Fibroblast of skin of abdomen (primary cell): ENCODE measurements at regions not wholly inside any gene's neighbourhood (a gene's known extent, or its start where the extent isn't known, plus 50 kb on each side); places are given as distances from the start of the nearest gene placed in this dataset.

Experiments used
- DNase-seq: peaks from one replicate; pipeline ENCODE4 v3.0.0-alpha.2; 2013

DNA sequence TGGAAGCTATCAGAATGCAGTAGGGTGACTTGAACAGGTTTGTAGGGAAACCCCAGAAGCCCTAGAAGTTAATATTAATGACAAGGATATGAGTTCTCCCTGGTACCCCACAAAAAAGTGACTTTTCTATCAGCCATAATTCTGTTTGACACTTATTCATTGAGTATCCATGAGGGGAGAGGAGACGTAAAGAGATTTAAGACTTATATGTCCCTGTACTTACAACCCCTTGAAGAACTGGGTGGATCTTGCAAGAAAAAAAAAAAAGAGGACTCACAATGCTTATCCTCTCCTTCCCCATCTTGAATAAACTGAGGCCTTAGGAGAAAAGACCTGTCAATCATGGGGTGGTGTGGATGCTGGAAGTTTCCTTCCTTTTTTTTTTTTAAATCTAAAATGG, 203.5 kb downstream of the CBLN1 start:
- DNase-seq: no peak

DNA sequence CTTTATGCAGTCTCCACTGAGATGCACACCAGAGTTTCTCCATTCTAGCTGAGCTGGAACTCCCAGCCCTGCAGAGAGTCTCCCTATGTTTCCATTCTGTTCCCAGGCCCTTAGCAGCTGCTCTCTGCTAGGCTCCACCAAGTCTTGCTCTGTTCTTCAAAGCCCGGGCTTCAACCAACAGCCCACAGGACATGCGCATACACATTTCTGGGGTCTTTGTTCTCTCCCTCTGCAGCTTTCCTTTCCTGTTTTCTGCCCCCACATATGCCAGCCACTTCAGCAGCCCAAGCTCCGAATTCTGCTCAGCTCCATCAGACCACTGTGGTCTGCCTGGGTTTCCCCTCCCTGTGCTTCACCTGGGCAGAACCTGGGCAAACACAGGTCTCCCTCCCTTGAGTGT, 205.9 kb downstream of the CBLN1 start:
- DNase-seq: no peak

DNA sequence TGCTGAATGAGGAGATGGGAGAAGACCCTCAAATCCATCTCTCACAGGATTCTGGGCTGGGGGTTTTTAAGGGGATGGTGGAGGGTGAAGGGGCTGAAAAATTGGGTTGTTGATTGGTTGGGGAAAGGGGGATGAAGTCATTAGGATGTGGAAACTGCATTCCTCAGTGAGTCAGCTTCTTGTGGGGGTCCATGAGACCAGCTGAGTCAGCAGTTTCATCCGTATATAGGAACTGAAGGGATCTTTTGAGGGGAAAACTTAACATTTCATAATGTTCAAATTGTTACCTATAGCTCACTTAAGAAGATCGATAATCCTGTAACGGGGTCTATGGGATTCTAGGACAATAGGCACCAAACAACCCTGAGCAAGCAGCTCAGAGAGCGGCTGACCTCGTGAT, 213.4 kb downstream of the CBLN1 start:
- DNase-seq: no peak

DNA sequence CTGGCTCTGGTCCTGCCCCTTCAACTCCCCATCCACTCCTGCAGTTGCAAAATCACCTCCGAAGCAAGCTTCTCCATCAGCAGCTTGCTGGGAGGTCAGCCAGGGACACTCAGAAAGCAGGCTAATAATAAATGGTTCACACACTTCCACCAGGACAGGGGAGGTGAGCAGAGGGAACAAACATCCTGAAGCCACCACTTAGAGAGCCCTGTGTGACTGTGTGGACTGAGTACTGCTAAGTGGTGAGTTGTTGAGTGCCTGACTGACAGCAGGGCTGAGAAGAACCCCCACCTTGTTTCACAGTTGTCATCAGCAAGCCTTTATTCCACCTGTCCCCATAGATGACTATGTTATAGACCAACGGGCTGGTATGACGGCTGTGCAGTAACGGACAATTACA, 213.9 kb downstream of the CBLN1 start:
- DNase-seq: no peak

DNA sequence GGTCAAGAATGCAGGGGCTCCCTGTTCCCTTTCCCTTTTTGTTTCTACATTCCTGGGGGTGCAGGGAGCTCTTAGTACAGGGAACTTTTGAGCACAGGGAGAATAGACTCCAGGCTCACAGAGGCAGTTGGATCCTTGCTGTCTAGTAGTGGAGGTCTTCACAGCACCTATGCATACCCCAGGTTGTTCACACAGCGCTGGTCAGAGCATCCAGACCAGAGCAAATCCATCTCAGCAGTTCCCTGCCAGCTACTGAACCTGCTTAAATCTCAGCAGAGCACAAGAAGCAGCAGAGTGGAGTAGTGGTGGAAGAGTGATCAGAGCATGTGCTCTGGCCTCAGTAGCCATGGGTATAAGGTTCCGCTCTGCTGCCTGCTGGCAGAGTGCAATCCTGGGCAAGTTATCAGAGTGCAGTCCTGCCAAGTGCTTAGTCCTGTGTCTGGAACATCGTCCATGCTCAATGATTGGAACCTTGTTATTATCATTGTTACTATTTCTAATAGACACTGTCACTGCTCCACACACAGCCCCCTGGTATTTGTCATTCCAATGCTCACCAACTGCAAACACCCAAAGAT, 220.4 kb downstream of the CBLN1 start:
- DNase-seq: no peak

DNA sequence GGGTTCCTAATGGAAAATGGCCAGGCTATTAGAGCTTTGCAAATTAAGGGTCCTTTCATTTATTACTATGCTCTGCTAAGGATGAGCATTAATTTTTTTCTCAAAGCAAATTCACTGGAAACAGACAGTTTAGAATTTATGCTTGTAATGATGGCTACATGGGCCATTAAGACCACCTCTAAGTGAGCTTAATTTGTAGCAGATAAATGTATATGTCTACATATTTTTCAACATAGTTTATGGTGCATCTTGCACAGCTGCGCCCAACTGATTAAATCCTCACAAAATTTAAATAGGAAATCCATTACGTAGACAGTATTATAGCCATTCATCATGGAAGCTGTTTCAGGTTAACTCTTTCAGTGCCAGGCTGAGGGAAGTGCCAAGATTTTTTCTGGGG, 220.9 kb downstream of the CBLN1 start:
- no peak for DNase-seq

DNA sequence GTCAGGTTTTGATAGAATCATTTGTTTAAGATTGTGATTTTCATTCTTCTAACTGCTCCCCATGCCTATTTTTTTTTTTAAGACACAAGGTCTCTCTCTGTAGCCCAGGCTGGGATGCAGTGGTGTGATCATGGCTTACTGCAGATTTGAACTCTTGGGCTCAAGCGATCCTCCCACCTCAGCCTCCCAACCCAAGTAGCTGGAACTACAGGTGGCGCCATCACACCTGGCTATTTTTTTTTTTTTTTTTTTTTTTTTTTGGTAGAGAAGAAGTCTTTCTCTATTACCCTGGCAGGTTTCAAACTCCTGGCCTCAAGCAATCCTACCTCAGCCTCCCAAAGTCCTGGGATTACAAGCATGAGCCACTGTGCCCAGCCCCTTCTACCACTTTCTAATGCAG, 223.3 kb downstream of the CBLN1 start:
- no peak for DNase-seq

DNA sequence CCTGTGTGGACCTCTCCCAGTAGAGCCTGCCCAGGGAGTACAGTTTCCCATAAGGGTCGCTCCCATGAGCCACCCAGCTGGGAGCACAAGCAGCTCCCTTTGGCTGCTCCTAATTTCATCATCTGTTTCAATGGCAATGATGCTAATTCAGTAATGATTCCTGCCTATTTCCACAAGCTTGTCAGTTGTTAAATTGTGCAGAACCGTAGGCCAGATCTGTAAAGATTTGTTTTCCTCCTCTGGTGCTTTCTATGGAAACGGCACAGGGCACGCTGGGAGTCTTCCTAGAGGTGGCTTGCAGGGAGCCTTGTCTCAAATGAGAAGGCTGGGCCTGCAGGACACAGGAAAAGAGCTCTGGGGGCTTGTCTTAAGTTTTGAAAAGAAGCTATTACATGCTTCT, 223.7 kb downstream of the CBLN1 start:
- no peak for DNase-seq

DNA sequence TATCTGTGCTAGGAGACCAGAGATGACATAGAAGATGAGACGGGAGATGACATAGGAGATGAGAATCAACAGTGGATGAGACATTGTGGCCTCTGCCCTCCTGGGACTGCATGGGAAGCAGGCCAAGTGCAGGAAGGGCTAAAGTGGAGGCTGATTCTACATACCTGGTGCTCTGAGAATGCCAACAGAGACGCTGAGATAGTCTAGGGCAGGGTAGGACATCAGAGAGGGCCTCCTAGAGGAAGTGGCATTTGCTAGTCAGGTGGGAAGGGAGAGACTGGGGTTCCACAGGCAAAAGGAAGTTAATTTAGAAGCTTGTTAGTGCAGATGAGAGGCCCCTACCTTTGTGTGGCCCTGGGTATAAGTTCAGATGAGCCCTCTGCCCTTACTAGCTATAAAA, 224.2 kb downstream of the CBLN1 start:
- DNase-seq: no peak

DNA sequence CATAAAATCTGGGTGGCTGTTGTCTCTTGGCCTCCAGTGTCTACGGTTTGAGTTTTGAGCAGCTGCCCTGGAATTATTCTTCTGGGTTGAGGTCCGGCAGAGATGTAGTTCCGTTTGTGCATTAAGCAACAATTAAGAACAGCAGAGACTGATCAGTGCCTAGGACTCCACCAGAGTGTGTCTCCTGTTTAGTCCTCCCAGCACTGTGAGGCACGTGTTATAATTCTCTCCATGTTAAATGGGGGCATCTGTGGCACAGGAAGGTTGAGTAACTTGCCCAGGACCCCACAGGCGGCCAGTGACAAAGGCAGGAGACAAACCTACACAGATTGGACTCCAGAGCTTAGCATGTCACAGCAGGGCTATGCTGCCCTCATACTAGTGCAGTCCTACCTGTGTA, 225.1 kb downstream of the CBLN1 start:
- DNase-seq: no peak

DNA sequence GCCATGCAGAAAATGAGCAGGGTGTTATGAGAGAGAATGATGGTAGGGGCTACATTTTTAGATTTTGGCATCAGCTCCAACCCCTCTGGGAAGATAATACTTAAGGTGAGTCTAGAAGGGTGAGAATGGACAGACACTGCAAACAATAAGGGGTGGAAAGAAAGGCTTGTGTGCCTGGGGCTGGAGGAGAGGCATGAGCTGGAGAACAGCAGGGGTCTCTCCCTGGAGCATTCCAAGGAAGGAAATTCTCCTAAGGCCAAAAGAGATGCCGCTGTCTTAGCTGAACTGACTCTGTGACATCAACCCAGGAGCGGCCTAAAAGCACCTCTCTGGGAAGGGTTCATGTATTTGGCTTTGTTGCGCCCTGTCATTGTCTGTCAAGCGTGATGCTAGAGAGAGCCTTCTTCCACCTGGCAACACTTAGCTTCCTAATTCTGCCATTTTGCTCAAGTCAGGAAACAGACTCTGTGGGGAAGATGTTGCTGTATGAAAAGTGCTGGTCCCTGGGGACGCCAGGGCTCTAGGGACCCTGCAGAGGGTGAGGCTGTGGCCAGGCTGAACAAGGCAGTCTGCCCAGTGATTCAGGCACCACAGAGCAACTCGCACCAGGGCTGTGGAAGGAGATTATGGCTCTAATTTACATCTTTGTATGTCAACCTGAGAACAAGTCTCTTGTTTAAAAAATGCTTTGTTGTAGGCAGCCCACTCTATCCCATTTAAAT, 225.7 kb downstream of the CBLN1 start:
- no peak for DNase-seq

DNA sequence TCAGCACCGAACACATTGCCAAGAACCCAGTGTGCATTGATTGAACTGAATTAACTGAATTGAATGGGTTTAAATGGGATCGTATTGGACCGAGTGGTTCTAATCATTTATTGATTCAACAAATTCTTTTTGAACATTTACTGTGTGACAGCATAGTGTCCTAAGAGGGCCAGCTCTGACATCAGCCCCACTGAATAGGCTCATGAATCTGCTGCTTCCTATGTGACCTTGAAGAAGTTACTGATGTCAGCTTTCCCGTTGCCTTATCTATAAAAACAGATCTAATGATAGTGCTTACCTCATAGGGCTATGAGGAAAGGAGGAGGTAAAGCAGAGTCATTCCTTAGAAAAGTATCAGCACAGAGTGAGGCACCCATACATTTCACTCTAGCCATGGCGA, 226.3 kb downstream of the CBLN1 start:
- no peak for DNase-seq

DNA sequence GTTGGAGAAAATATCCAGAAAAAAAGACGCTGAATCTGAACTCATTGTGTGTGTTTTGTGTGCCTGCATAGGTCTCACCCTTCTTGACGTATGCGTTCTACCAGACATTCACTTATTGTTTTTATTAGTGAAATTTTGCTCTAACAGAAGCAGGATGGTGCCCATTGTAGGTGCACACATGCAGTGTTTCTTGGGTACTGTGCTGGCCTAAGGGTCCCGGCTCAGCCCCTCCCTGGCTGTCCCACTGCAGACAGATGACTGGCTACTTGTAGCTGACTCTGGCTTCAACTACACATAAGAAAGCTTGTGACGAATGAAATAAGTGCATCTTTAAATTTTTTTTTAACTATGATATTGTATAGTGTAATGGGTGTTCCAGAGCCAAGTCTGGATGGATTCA, 227.0 kb downstream of the CBLN1 start:
- DNase-seq: no peak

DNA sequence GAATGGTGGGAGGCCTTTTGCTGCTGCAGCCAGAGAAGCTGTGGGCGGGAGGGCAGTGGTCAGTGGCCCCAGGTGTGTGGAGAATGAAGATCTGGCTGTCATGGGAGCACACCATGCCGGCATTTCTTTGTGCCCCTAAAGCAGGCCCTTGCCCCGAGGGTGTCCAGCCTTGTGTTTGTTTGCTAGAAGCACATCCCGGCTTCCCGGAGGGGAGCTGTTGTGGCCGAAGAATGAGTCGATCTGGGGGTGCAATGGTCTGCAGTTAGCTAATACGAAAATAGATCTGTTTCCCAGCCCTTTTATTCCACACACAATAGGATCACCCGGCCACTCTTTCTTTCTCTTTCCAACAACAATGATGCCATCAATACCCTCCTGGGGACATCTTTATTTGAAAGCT, 228.8 kb downstream of the CBLN1 start:
- no peak for DNase-seq

DNA sequence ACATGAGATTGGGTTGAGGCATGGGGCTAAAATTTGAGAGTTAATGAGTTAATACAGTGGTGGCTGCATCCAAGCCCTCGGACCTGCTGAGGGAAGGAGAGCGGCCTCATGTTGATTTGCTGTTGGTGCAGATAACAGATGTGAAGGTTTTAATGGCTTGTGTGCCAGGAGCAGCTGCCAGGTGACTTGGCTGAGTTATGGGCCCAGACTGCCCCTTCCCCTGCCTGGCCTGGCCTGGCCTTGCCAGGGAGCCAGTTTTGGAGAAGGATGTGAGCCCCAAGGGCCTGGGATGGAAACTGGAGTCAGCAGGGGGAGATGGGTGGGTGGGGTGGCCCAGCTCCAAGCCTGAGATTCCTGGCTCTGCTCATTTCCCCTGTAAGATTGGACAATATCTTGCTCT, 230.1 kb downstream of the CBLN1 start:
- DNase-seq: no peak

DNA sequence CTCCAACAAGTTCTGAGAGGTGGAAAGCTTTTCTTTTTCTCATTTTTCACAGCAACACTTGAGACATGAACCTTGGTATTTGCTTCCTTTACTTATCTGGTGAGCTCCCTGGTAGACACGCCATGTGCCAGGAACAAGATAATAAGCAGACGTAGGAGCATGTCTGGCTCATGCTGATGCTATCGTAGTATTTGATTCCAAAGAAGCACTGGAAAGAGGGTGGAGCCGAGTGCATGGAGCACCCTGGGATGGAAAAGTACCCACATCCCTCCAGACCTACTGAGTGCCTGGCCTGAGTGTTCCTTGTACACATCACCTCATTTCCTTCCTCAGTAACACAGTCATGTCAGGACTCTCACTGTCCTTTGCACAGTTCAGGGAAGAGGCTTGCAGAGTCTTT, 231.0 kb downstream of the CBLN1 start:
- DNase-seq: no peak

DNA sequence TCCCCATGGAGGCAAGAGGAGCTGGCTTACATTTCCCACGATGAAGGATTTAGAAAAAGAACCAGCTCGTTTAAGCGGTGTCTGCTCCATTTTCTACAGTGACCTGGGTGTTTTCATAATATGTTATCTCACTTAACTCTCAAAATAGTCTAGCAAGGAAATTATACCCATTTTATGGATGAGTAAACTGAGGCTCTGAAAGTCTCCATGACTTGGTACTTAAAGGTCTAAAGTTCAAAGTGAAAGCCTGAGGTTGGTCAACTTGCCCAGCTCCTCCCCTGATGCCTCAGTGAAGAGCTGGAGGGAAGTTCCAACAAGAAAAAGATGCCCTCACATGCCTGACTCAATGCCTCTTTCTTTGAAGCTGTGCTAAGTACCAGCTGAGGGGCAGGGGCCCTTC, 232.0 kb downstream of the CBLN1 start:
- no peak for DNase-seq

DNA sequence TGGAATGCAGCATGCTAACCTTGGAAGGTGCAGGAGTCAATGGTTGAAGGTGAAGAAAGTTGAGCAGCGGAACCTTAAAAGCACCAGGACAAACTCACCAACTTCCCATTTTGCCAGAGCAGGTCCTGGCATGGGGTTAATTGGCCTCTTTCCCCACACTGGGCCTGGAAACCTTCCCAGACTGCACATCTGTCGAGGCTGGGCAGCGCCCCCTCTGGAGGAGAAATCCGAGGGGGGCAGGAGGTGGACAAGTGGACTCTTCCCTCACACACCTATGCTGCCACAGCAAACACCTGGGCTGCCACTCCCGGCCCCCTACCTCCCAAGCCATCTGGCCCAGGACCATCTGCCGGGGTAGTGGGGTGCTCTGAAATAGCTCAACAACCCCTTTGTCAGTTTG, 232.4 kb downstream of the CBLN1 start:
- DNase-seq: no peak

DNA sequence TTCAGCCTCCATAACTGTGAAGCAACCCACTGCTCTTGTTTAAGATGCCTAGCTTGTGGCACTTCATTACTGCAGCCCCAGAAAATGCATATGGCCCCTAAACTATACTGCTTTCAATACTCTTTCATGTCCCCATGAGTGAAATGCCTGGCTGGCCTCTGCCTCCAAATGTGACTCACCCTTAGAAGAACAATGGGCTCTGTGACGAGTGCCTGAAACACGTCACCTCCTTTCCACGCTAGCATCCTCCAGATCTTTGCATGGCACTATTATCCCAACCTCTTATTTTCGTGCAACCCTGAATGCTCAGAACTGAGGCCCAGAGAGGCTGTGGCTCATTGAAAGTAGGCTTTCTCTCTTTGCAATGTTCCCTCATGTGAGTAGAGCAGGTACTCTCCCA, 233.1 kb downstream of the CBLN1 start:
- DNase-seq: no peak

DNA sequence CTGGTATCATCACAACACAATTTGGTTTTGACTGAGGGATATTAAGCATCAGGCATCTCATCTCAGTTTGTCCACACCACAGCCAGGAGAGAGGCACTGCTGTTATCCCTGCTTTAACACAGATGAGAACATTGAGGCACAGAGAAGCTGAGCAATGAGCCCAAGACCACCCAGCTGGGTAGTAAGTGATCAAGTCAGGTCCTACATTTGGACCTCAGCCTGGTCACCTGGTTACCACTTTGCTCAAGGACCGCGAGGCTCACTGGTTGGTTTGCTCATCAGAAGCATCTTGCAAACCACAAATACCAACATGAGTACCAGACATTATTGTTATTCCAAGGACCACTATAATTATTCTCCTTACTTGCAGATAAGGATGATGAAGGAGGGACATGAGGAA, 245.5 kb downstream of the CBLN1 start:
- no peak for DNase-seq

DNA sequence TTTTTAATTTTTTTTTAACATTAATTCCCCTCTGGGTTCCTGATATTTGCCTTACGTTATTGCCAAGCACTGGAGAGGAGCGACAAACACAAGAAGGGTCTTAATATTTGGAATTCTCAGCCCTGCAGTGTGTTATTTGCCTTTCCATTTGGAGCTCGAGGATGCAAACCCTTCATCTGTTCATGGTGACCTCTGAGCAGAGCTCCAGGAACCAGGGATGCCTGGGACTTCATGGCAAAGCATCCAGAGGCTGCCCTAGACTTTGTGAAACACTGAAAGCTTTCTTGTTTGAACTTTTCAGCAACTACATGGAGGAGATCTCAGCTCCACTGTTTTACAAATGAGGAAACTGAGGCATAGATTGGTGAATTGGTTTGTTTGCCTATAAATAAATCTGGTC, 254.2 kb downstream of the CBLN1 start:
- no peak for DNase-seq

DNA sequence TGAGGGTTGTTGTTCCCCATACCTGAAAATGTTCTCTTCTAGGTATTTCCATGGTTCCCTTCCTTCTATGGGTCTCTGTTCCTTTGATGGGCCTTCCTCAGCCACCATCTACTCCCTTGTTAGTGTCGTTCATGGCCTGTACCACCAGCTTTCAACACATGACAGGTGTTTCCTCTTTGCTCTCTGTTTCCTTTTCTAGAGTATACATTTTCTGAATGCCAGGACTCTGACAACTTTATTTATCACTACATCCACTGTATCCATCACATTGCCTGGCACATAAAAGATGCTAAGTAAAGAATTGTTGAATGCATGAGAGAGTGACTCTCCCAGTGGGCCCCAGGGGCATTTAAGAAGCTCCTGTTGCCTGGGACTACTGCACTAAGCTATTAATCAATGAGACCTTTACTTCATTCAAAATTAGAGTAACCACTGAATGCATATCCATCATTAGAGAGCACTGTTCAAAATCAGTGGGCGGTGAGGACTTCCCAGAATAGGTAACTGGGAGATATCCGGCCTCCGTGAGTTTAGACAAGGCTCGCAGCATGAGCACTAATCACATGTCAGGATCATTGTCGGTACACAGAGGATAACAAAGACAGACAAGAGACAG, 255.0 kb downstream of the CBLN1 start:
- DNase-seq: no peak

DNA sequence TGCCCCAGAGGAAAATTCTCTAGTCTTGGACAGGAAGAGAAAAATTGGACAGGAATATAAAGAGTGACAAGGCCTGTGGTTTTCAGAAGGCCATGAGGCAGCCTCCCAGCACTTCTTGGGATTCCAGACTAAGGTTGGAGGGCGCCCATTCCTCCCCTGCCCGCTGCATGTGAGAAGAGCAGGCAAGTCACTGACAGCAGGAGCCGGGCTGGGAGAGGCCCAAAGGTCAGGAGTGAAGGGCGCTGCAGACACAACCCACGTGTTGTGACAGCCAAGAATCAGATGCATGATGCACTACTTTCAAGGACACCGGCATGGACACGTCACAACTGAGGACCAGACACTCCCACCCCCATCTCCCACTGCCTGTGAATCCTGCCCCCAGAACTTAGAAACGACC, 256.7 kb downstream of the CBLN1 start:
- no peak for DNase-seq

DNA sequence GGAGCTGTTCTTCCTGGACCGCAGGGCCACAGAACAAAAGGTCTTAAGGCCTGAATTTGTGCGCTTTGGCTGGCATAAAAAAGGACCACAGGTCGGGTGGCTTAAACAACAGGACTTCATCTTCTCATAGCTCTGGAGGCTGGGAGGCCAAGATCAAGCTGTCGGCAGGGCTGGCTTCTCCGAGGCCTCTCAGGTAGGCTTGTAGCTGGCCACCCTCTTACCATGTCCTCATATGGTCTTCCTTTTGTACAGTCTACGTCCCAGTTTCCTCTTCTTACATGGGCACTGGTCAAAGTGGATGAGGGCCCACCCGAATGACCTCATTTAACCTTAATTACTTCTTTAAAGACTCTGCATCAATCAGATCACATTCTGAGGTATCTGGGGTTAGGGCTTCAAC, 257.6 kb downstream of the CBLN1 start:
- DNase-seq: no peak

DNA sequence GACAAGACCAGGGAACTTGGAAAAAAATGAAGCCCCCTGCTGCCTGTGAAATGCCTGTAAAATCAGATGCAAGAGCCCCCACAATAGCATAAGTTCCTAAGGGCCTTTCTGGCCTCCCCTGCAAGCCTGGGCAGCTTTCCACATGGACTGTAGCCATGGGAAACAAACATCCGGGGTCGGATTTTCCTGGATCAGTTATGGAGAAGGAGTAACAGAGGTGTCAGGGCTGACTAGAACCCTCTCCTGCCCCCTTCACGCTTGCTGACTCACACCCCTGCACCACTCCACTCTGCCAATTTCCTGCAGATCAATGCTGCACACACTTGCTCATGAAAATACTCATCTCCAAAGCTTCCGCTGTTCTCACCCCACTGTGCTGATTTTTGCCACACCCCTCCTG, 258.6 kb downstream of the CBLN1 start:
- peak; percentile 57 for DNase-seq
